ENCODE measurements at regions not wholly inside any gene's neighbourhood (a gene's known extent, or its start where the extent isn't known, plus 50 kb on each side); places are given as distances from the start of the nearest gene placed in this dataset.

DNA sequence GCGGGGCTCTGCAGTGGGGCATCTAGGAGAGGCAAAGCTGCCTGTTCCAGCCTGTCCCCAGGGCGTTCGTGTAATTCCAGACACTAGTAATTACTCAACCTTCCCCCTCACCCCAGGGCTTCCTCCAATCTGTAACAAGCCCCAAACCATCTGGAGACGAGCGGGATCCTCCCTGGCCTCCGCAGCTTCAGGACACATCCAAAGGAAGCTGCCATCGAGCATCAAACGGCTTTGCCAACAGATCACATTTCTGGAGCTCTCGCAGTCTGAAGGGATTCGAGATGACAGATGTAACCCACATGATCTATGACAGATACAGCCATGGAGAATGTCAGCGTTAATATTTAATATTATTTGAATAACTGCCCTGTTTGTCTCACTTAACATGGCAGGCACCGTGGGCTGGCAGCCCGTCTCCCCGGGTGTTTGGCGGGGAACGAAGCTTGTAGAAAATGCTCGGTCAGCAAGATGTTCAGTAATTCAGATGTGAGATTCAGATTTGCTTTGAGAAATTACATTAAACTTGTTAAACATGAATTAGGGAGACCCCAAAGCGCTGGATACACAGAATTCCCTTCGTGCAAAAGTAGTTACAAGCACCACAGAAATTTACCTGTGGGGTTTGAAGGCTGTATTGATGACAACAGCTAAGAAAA lies 108.5 kb upstream of the C7orf33 start:
- TF ChIP-seq CTCF (IDR thresholded peaks at IDR 0.05; ENCODE audit: control insufficient read depth, extremely low read depth, insufficient read depth): no peak
- DNase-seq (ENCODE audit: low read depth): no peak
- no peak overlapping the region for H3K4me3 ChIP-seq (ENCODE audit: low read depth, low read length)

DNA sequence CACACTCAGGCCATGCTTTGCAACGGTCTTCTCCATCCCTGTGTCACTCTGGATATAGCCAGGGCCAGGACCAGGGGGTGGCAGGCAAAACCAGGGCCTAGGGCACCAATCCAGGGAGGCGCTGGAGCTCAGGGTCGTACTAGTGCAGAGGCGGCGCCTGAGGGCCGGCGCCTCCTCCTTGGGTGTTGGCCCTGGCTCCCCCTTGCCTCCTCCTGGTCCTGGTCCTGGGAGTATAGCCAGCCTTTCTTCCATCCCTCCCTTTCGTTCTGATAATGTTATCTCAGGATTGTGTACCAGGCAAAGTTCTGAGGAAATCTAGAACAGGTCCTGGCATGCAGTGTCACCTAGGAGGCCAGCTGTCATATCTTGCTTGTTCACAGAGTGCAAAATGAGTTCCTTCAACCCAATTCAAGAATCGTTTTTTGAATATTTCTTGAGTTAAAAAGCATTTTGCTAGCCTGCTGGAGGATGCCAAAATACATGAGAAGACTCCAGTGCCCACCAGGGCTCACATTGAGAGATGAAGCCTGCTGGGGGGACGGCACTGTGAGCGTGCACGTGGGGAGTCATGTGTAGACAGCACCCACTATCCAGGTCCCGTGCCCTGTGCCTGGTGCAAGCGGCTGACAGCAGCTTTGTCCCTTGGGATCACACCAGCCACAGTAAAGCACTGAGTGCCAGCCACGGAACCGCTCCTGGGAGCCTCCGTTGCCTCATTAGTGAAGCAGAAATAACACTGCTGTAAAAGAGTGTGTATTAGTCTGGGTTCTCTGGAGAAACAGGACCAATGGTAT lies 106.9 kb upstream of the C7orf33 start:
- no peak for TF ChIP-seq CTCF (IDR thresholded peaks at IDR 0.05; ENCODE audit: control insufficient read depth, extremely low read depth, insufficient read depth)
- no peak for DNase-seq (ENCODE audit: low read depth)
- H3K4me3 ChIP-seq (ENCODE audit: low read depth, low read length): no peak overlapping the region

- DNase-seq (ENCODE audit: low read depth): no peak
- no peak for TF ChIP-seq CTCF (IDR thresholded peaks at IDR 0.05; ENCODE audit: control insufficient read depth, extremely low read depth, insufficient read depth)
- no peak overlapping the region for H3K4me3 ChIP-seq (ENCODE audit: low read depth, low read length)
Observed at GRCh38 chr7:148484486-148484885, 106.1 kb upstream of the C7orf33 start.

GRCh38 chr7:148485618-148486017 lies 104.9 kb upstream of the C7orf33 start:
- no peak overlapping the region for H3K4me3 ChIP-seq (ENCODE audit: low read depth, low read length)
- peak; percentile 6 for DNase-seq (ENCODE audit: low read depth)
- TF ChIP-seq CTCF (IDR thresholded peaks at IDR 0.05; ENCODE audit: control insufficient read depth, extremely low read depth, insufficient read depth): peak; percentile 44

DNA sequence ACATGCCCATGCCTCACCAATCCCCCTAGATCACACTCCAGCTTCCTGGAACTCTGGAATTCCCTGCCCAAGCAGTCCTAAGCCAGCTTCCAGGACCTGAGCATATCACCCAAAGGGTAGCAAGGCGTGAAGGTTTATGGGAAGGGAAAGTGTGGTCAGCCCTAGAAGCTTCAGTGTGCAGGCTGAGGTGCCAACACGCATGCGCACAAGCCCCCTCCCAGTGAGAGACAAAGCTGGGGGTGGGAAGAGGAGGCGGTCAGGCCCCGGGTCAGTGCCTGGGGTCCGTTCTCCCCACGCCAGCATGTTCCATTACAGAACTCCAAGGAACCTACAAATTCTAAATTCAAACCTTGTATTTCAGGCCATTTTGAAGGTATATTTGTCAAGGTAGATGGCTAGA lies 103.6 kb upstream of the C7orf33 start:
- no peak overlapping the region for H3K4me3 ChIP-seq (ENCODE audit: low read depth, low read length)

GRCh38 chr7:148487912-148488311 lies 102.7 kb upstream of the C7orf33 start:
- no peak overlapping the region for H3K4me3 ChIP-seq (ENCODE audit: low read depth, low read length)
- DNase-seq (ENCODE audit: low read depth): no peak
- no peak for TF ChIP-seq CTCF (IDR thresholded peaks at IDR 0.05; ENCODE audit: control insufficient read depth, extremely low read depth, insufficient read depth)

More for the DNA sequence above, 103.6 kb upstream of the C7orf33 start:
- DNase-seq (ENCODE audit: low read depth): no peak
- no peak for TF ChIP-seq CTCF (IDR thresholded peaks at IDR 0.05; ENCODE audit: control insufficient read depth, extremely low read depth, insufficient read depth)
